SK-N-SH treated with all-trans-retinoic acid at 6 μM for 48 hours (cell line): ENCODE measurements at regions not wholly inside any gene's neighbourhood (a gene's known extent, or its start where the extent isn't known, plus 50 kb on each side); places are given as distances from the start of the nearest gene placed in this dataset.

Experiments
- ARNTL ChIP-seq: fragments of 450-650 bp; formaldehyde crosslinking; IDR thresholded peaks from 2 replicates; pipeline ENCODE4 v1.5.0; 2020; ENCODE audit warnings: low read depth, mild to moderate bottlenecking, moderate library complexity, borderline replicate concordance
- BACH2 ChIP-seq: fragments of 250-450 bp; sonication (Bioruptor Pico); IDR thresholded peaks from 2 replicates; pipeline ENCODE4 v1.9.0; 2021; ENCODE audit warnings: mild to moderate bottlenecking, borderline replicate concordance
- CREB5 ChIP-seq: fragments of 250-450 bp; sonication (Bioruptor Pico); IDR thresholded peaks from 2 replicates; pipeline ENCODE4 v1.5.1; 2020; ENCODE audit warnings: low read depth, mild to moderate bottlenecking, moderate library complexity
- CSDC2 ChIP-seq: fragments of 250-450 bp; sonication (Bioruptor Pico); IDR thresholded peaks from 2 replicates; pipeline ENCODE4 v1.5.0; 2020; ENCODE audit warnings: mild to moderate bottlenecking, moderate library complexity
- OSR1 ChIP-seq: fragments of 250-450 bp; sonication (Bioruptor Pico); IDR thresholded peaks from 2 replicates; pipeline ENCODE4 v1.8.0; 2022; ENCODE audit warnings: moderate library complexity, mild to moderate bottlenecking, inconsistent platforms
- PATZ1 ChIP-seq: fragments of 250-450 bp; sonication (Bioruptor Pico); IDR thresholded peaks from 2 replicates; pipeline ENCODE4 v1.8.0; 2020; ENCODE audit warnings: mild to moderate bottlenecking, moderate library complexity, borderline replicate concordance
- POU6F1 ChIP-seq: fragments of 250-450 bp; sonication (Bioruptor Pico); IDR thresholded peaks from 2 replicates; pipeline ENCODE4 v1.8.0; 2021; ENCODE audit warnings: low read depth, mild to moderate bottlenecking, moderate library complexity, borderline replicate concordance
- PPARA ChIP-seq: fragments of 250-450 bp; sonication (Bioruptor Pico); IDR thresholded peaks from 2 replicates; pipeline ENCODE4 v1.5.0; 2020; ENCODE audit warnings: mild to moderate bottlenecking, borderline replicate concordance
- TOX ChIP-seq: fragments of 250-450 bp; sonication (Bioruptor Pico); IDR thresholded peaks from 2 replicates; pipeline ENCODE4 v1.8.0; 2021; ENCODE audit warnings: mild to moderate bottlenecking, moderate library complexity, borderline replicate concordance
- ZNF565 ChIP-seq: fragments of 450-650 bp; formaldehyde crosslinking; conservative IDR thresholded peaks from 2 replicates; pipeline ENCODE4 v1.5.0; 2020; ENCODE audit warnings: low read depth, mild to moderate bottlenecking, moderate library complexity
- ZNF70 ChIP-seq: fragments of 450-650 bp; formaldehyde crosslinking; IDR thresholded peaks from 2 replicates; pipeline ENCODE4 v1.5.0; 2020; ENCODE audit warnings: mild to moderate bottlenecking, moderate library complexity

GRCh38 chr2:215808996-215809395, 204.4 kb downstream of the MREG start:
- TF ChIP-seq BACH2 (CRISPR knock-in tag) (no peak), CREB5 (no peak), ZNF565 (CRISPR knock-in tag) (no peak), CSDC2 (CRISPR knock-in tag) (no peak), PATZ1 (CRISPR knock-in tag) (no peak), OSR1 (CRISPR knock-in tag) (no peak), POU6F1 (CRISPR knock-in tag) (no peak), ARNTL (CRISPR knock-in tag) (no peak), ZNF70 (CRISPR knock-in tag) (no peak), TOX (CRISPR knock-in tag) (no peak), PPARA (CRISPR knock-in tag) (no peak)
